HG03025 (cell line): ENCODE measurements at regions not wholly inside any gene's neighbourhood (a gene's known extent, or its start where the extent isn't known, plus 50 kb on each side); places are given as distances from the start of the nearest gene placed in this dataset.

ENCODE experiments used
- ATAC-seq: cut with Tn5 transposase; IDR thresholded peaks from one replicate; pipeline ENCODE4 v1.9.1; 2021; ENCODE audit warnings: mild to moderate bottlenecking, moderate library complexity; ENCODE audit not compliant: unreplicated experiment, low FRiP score

DNA sequence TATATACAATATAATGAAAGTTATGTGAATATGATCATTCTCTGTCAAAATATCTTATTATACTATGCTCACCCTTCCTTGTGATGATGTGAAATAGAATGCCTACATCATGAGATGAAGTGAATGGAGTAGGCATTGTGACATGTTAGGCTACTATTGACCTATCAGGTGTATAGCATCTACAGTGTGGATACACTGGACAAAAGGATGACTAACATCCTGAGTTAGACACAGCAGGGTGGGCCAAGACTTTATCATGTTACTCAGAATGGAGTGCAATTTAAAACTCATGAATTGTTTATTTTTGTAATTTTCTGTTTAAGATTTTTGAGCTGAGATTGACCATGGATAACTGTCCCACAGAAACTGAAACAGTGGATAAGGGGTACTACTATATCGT, 53.4 kb upstream of the NAV3 start:
- no peak for ATAC-seq

- ATAC-seq = no peak
These were observed 55.9 kb upstream of the NAV3 start for GRCh38 chr12:77774761-77775160.

GRCh38 chr12:77772676-77773298, 57.9 kb upstream of the NAV3 start:
- no peak for ATAC-seq

DNA sequence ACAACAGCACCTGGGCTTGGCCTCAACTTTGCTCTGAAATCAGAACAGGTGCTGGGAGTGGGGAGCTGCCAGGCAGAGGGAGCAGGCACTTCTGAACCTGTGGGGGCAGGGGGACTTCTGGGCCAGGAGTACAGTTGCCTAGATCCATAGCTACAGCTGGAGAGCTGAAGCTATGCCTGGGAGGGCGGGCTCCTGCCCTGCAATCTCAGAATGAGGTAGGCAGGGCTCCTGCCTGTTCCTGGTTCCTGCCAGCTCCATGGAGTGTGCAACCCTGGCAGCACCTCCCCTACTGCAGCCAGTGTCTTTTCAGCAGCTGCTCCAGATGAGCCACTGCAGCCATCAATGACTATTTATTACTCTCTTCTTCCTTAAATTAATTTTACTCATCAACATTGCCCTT, 62.1 kb upstream of the NAV3 start:
- ATAC-seq = no peak

DNA sequence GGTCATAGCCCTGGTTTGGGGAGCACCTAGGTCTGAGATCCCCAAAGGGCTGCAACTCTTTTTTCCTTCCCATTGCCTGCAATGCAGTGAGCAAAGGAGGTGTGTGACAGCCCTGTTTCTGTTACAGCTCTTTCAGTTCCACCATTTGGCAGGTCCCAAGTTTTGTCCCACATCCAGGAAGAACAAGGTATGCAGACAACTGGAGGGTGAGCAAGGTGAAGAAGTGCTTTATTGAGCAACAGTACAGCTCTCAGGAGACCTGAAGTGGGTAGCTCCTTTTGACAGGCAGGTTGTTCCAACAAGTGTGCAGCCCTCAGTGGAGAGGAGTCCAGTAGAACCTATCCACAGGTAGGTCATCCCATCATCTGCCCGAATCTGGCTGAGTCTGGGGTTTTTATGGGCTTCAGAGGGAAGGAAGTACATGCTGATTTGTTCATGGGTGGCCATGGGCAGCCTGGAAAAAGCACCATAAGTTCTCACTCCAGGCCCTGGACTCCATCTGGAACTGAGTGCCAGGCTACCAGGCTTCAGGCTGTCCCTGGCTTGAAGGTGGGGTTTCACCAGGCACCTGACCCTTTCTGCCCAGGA, 62.8 kb upstream of the NAV3 start:
- no peak for ATAC-seq

GRCh38 chr12:77767335-77767734, 63.4 kb upstream of the NAV3 start:
- ATAC-seq = no peak

DNA sequence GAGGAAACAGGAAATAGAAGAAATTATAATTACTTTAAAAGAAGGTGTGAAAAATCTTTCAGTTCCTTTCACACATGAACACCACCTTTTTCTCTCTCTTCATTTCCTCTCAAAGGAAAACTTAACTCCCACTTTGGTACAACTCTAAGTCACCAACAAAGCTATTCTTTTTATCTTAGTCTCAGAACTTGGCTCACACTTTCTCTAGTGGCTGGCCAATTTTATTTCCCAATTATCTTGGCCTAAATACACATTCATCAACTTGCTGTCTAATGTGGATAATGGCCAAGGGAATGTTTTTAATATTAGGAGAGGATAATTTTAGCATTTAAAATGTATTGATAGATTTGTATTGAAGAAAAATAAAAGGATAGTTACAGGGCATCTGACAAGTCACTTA, 64.5 kb upstream of the NAV3 start:
- no peak for ATAC-seq

DNA sequence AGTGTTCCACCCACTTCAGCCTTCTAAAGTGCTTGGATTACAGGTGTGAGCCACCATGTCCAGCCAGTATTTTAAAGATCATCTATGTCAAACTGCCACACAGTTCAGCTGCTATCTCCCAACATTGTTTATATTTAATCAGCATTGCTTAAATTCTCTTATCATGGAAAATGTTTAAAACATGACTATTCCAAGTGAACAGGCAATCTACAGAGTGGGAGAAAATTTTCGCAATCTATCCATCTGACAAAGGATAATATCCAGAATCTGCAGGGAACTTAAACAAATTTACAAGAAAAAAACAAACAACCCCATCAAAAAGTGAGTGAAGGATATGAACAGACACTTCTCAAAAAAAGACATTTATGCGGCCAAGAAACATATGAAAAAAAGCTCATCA, 69.4 kb upstream of the NAV3 start:
- ATAC-seq = no peak

- no peak for ATAC-seq
These were observed 70.2 kb upstream of the NAV3 start for GRCh38 chr12:77760271-77761025.

DNA sequence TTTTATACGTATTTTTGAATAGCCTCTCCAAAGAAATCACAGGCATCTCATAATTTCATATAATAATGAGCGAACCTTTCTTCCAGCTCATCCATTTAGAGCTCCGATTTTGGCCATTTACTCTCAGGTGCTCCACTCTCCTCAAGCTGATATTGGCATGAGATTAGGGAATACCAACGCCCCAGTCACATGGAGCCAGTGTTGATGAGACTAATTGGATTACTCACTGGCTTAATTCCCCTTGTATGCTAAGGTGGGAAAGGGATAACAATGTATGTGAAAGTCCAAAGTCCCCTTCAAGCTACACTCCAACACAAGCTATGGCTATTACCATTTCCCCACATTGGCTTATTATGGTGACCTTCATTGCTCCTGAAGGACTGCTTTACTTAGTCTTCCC, 76.6 kb upstream of the NAV3 start:
- no peak for ATAC-seq

DNA sequence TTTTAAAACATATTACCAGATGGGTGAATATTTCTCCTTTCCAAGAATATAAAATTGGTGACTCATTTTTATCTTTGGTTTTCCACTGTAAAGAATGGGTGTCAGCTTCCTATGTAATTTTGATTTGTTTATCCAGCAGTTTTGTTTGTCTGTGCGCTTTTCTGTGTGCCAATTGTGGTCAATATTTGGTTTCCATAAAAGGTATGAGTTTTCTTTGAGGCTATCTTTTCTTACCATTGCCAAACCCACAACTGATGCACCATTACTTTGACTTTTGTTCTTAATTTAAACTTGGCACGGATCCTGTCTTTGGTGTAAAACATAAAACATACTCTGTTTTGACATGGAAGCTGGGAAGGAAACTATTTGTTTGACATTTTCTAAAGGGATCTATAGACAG, 78.8 kb upstream of the NAV3 start:
- no peak for ATAC-seq

DNA sequence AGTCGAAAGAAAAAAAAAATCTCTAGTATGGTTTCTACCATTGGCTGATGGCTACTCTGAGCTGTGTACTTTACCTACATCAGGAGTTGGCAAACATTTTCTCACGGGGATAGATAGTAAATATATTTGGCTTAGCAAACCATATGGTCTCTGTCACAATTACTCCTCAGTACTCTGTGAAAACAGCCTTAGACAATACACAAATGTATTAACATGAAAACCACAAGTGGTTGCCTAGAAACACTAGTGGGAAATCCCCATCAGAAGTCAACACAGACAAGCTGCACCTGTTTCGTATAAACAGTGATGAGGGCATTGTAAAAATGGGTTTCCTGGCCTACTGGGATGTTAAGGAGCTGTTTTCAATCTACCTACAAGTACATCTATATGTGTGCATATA, 84.6 kb upstream of the NAV3 start:
- ATAC-seq = peak; percentile 100

GRCh38 chr12:77745624-77746023, 85.1 kb upstream of the NAV3 start:
- no peak for ATAC-seq

DNA sequence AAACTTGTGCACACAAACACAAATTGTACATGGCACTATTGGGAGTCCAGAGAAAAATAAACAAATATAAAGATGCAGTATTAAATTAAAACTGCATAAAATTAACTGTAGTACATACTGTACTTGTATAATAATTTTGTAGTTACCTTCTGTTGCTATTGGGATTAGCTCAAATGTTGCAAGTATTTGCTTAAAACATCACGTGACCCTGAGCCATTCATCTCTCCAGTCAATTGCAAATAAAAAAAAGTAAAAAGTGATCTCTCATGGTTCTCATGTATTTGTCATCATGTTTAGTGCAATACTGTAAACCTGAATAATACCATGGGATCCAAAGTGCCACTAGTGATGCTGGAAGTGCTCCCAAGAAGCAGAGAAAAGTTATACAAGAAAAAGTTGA, 88.1 kb upstream of the NAV3 start:
- no peak for ATAC-seq

GRCh38 chr12:77741974-77742517, 88.6 kb upstream of the NAV3 start:
- ATAC-seq = no peak

DNA sequence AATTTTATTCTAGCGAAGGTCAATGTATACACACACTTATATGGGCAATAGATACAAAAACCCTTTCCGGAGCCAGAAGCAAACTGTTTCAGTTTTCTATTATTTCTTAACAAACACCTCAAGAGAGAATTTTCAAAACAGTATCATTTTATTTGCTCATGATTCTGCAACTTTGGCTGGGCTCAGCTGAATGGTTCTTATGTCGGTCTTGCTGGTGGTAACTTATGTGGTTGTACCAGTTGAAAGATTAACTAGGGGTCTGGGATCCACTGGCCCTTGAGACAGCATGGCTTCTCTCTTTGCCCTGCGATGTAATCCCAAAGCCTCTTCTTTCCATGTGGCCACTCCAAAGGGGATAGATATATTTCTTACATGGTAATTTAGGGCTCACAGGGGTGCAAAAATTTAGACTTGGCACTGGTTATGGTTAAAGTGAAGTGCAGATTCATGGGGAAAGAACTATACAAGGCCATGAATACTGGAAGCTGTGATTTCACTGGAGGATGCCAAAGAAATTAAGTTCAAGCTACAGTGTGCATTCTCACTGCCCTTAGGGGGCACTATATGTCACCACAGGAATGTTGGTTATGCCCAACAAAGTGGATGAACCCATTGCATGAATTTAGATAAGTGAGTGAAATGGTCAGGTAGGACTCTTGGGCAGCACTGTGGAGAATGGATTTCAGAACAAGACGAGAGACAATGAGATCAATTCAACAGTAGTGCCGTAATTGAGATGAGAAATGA, 94.3 kb upstream of the NAV3 start:
- ATAC-seq = no peak

- no peak for ATAC-seq
These were observed 96.3 kb upstream of the NAV3 start for GRCh38 chr12:77734214-77734883.

GRCh38 chr12:77728018-77728417, 102.7 kb upstream of the NAV3 start:
- ATAC-seq = no peak

GRCh38 chr12:77727442-77728001, 103.2 kb upstream of the NAV3 start:
- ATAC-seq = no peak

GRCh38 chr12:77725611-77726010, 105.1 kb upstream of the NAV3 start:
- no peak for ATAC-seq
